IMR-90 (cell line): ENCODE measurements at regions not wholly inside any gene's neighbourhood (a gene's known extent, or its start where the extent isn't known, plus 50 kb on each side); places are given as distances from the start of the nearest gene placed in this dataset.

Experiments
- ATAC-seq: fragments of 200-7000 bp; cut with Tn5 transposase; 2 replicates; pipeline ENCODE4 v1.9.1; 2020; ENCODE audit warnings: low read depth, mild to moderate bottlenecking, moderate library complexity
- BruUV-seq: library from RNA; stranded (reverse); fragments of 400-500 nt; replicated peaks from 2 replicates; lab custom pipeline; 2021; lab: Mats Ljungman, UMichigan
- CTCF ChIA-PET: fragments of 300-600 bp; formaldehyde crosslinking; extraction: SDS; loops from one replicate; lab custom pipeline; 2021; ENCODE audit warnings: antibody characterized with exemption; lab: Yijun Ruan, JAX
- POLR2A ChIA-PET: fragments of 300-600 bp; sonication (Branson Sonifier 250); formaldehyde crosslinking; loops from one replicate; lab custom pipeline; 2022; ENCODE audit warnings: antibody characterized with exemption; ENCODE audit not compliant: unreplicated experiment; lab: Charles Lee
- DNase-seq: peaks from one replicate; pipeline ENCODE4 v3.0.0; 2013
- H2AFZ ChIP-seq: replicated peaks from 2 replicates; pipeline ENCODE3; 2013; ENCODE audit warnings: low read length, mild to moderate bottlenecking; ENCODE audit not compliant: poor library complexity
- H2AK5ac ChIP-seq: 2 replicates; pipeline ENCODE4 v1.6.1; 2013; ENCODE audit warnings: low read depth, low read length, inconsistent platforms
- H2AK9ac ChIP-seq: replicated peaks from 2 replicates; pipeline ENCODE3; 2013; ENCODE audit warnings: mild to moderate bottlenecking, low read depth, low read length, moderate library complexity; ENCODE audit not compliant: poor library complexity
- H2BK120ac ChIP-seq: 2 replicates; pipeline ENCODE4 v1.6.1; 2013; ENCODE audit warnings: low read depth, low read length, inconsistent platforms
- H2BK15ac ChIP-seq: 3 replicates; pipeline ENCODE4 v1.6.1; 2013; ENCODE audit warnings: low read depth, low read length, inconsistent platforms
- H2BK20ac ChIP-seq: 2 replicates; pipeline ENCODE4 v1.6.1; 2013; ENCODE audit warnings: low read depth, mild to moderate bottlenecking, inconsistent platforms, low read length, moderate library complexity
- H2BK5ac ChIP-seq: 2 replicates; pipeline ENCODE4 v1.6.1; 2013; ENCODE audit warnings: mild to moderate bottlenecking, low read depth, low read length, inconsistent platforms; ENCODE audit not compliant: poor library complexity, severe bottlenecking
- H3K14ac ChIP-seq: replicated peaks from 2 replicates; pipeline ENCODE4 v1.6.1; 2013; ENCODE audit warnings: low read depth, low read length, inconsistent platforms
- H3K18ac ChIP-seq: 2 replicates; pipeline ENCODE4 v1.6.1; 2013; ENCODE audit warnings: low read depth, low read length, control low read depth
- H3K23ac ChIP-seq: 2 replicates; pipeline ENCODE4 v1.6.1; 2013; ENCODE audit warnings: low read depth, low read length, inconsistent platforms
- H3K27ac ChIP-seq: 2 replicates; pipeline ENCODE4 v1.5.1; 2013; ENCODE audit warnings: mild to moderate bottlenecking, control low read depth, low read length; ENCODE audit not compliant: insufficient read depth
- H3K27me3 ChIP-seq: 2 replicates; pipeline ENCODE4 v1.6.1; 2013; ENCODE audit warnings: low read length; ENCODE audit not compliant: control insufficient read depth, insufficient read depth
- H3K36me3 ChIP-seq: 2 replicates; pipeline ENCODE4 v1.6.1; 2013; ENCODE audit warnings: low read length, mixed read lengths; ENCODE audit not compliant: control insufficient read depth, insufficient read depth
- H3K4ac ChIP-seq: 2 replicates; pipeline ENCODE4 v1.6.1; 2013; ENCODE audit warnings: low read depth, low read length, inconsistent platforms
- H3K4me1 ChIP-seq: 2 replicates; pipeline ENCODE4 v1.6.1; 2013; ENCODE audit warnings: low read length, mixed read lengths; ENCODE audit not compliant: control insufficient read depth, insufficient read depth
- H3K4me2 ChIP-seq: 2 replicates; pipeline ENCODE4 v1.6.1; 2013; ENCODE audit warnings: low read depth, mild to moderate bottlenecking, control low read depth, low read length, moderate library complexity
- H3K4me3 ChIP-seq: 2 replicates; pipeline ENCODE4 v1.5.1; 2013; ENCODE audit warnings: low read depth, mild to moderate bottlenecking, control low read depth, low read length, moderate library complexity; ENCODE audit not compliant: insufficient read depth
- H3K56ac ChIP-seq: 2 replicates; pipeline ENCODE4 v1.6.1; 2013; ENCODE audit warnings: low read length, inconsistent platforms; ENCODE audit not compliant: insufficient read depth; ENCODE audit errors: extremely low read depth
- H3K79me1 ChIP-seq, 2 experiments: 2 replicates each; pipeline ENCODE4 v1.6.1; 2013; ENCODE audit warnings: low read length in 2 of 2, inconsistent platforms in 1 of 2, low read depth in 1 of 2
- H3K9ac ChIP-seq: 2 replicates; pipeline ENCODE4 v1.6.1; 2013; ENCODE audit warnings: low read depth, low read length, control low read depth
- H3K9me1 ChIP-seq: 2 replicates; pipeline ENCODE4 v1.6.1; 2013; ENCODE audit warnings: low read length, inconsistent platforms; ENCODE audit not compliant: insufficient read depth
- H3K9me3 ChIP-seq: 2 replicates; pipeline ENCODE4 v1.6.1; 2013; ENCODE audit warnings: low read length; ENCODE audit not compliant: control insufficient read depth, insufficient read depth
- H4K20me1 ChIP-seq: 2 replicates; pipeline ENCODE4 v1.6.1; 2013; ENCODE audit warnings: low read length, inconsistent platforms; ENCODE audit not compliant: insufficient read depth
- H4K5ac ChIP-seq: 2 replicates; pipeline ENCODE4 v1.6.1; 2013; ENCODE audit warnings: mild to moderate bottlenecking, low read depth, low read length, control low read depth
- H4K8ac ChIP-seq, 2 experiments: 2 replicates each; pipeline ENCODE4 v1.6.1; 2013; ENCODE audit warnings: low read depth in 2 of 2, low read length in 2 of 2, control low read depth in 1 of 2, inconsistent platforms in 1 of 2
- H4K91ac ChIP-seq: 2 replicates; pipeline ENCODE4 v1.6.1; 2013; ENCODE audit warnings: low read depth, low read length, inconsistent platforms; ENCODE audit not compliant: insufficient read depth
- WGBS, 2 experiments: methylation state at CpG; one replicate each; pipeline versions ENCODE4 v1.1.5 to v1.1.7; 2013; ENCODE audit warnings: missing lambda C conversion rate in 2 of 2; ENCODE audit not compliant: insufficient read length in 1 of 2; ENCODE audit errors: extremely low coverage in 2 of 2; 5-methylcytosine and 5-hydroxymethylcytosine counted together
- dilution Hi-C: fragments of 300-500 bp; cut with HindIII; formaldehyde crosslinking; loops from one replicate; pipeline ENCODE4 v1.14.3; 2018; ENCODE audit warnings: low sequenced_read_pairs; ENCODE audit not compliant: unreplicated experiment
- in situ Hi-C: fragments of 300-500 bp; cut with MboI; formaldehyde crosslinking; loops from 3 replicates; pipeline ENCODE4 v1.14.3; 2019; ENCODE audit warnings: low sequenced_read_pairs, inconsistent platforms, mixed read lengths
- intact Hi-C: fragments of 100-400 bp; cut with micrococcal nuclease; formaldehyde crosslinking; loops from 2 replicates; pipeline ENCODE4 v1.10.0; 2022
- TF ChIP-seq, protein P1 (sequence below): fragments of 150-350 bp; IDR thresholded peaks from 2 replicates; pipeline ENCODE4 v1.6.1; 2017; ENCODE audit warnings: mild to moderate bottlenecking, antibody characterized with exemption, low read length, low read depth

DNA sequence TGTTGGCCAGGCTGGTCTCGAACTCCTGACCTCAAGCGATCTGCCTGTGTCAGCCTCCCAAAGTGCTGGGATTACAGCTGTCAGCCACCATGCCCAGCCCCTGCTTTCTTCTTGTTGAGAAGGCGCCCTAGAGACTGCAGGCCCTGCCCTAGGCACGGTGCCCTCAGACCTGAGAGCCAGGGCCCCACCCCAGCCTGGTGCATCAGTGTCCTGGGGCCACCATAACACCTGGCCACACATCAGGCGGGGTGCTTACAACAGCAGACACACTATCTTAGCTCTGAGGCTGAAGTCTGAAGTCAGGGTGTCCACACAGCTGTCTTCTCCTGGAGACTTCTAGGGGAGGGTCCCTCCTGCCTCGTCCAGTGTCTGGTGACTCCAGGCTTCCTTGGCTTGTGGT lies 120.6 kb downstream of the NDUFA10 start:
- TF ChIP-seq, protein P1, sequence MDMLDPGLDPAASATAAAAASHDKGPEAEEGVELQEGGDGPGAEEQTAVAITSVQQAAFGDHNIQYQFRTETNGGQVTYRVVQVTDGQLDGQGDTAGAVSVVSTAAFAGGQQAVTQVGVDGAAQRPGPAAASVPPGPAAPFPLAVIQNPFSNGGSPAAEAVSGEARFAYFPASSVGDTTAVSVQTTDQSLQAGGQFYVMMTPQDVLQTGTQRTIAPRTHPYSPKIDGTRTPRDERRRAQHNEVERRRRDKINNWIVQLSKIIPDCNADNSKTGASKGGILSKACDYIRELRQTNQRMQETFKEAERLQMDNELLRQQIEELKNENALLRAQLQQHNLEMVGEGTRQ = no peak
- Histone ChIP-seq H4K91ac (no peak overlapping the region), H3K27me3 (no peaks in the 10 kb centered on the region), H3K79me1 (no peaks in the 10 kb centered on the region), H3K36me3 (no peaks in the 10 kb centered on the region), H4K8ac (no peak overlapping the region), H3K18ac (no peak overlapping the region), H2AK5ac (no peak overlapping the region), H3K4ac (no peak overlapping the region), H3K4me2 (no peak overlapping the region), H2BK15ac (no peak overlapping the region), H3K9ac (no peak overlapping the region), H3K14ac (no peak overlapping the region), H3K27ac (no peak overlapping the region), H2BK5ac (no peak overlapping the region), H4K20me1 (no peaks in the 10 kb centered on the region), H3K4me3 (no peak overlapping the region), H2AFZ (no peak overlapping the region), H2AK9ac (no peak overlapping the region), H3K56ac (no peak overlapping the region), H3K9me1 (no peaks in the 10 kb centered on the region), H2BK120ac (no peak overlapping the region), H2BK20ac (no peak overlapping the region), H3K4me1 (no peaks in the 10 kb centered on the region), H4K5ac (no peak overlapping the region), H3K9me3 (0 out of 2 replicates have a peak, but pooled peaks cover 2% of the 10 kb centered on the region), H3K23ac (no peak overlapping the region)
- no CpG with 5 or more reads among the region's 6 CpGs for WGBS, 2 experiments
- intact Hi-C loops (no loop called here), dilution Hi-C loops (no loop called here), in situ Hi-C loops (no loop called here)
- DNase-seq (no peak), ATAC-seq (no peak)
- no TSS peak for BruUV-seq
- ChIA-PET POLR2A (no interaction called here), CTCF (no interaction called here)
